Dendritic cell treated with granulocyte-macrophage colony-stimulating factor and Interleukin-4, amounts not matched to agents 40 ng/mL and 50 ng/mL, for 4 days (primary cell): ENCODE measurements at regions not wholly inside any gene's neighbourhood (a gene's known extent, or its start where the extent isn't known, plus 50 kb on each side); places are given as distances from the start of the nearest gene placed in this dataset.
"Not testable (repeated sequence)": the region's sequence is repeated elsewhere in the genome, so short reads cannot be mapped to it uniquely, and the experiment has no call there.

Experiments used
- H3K27ac Mint-ChIP-seq: one replicate; pipeline ENCODE4 v1.8.0; 2022; ENCODE audit warnings: mild to moderate bottlenecking, mixed read lengths
- H3K27me3 Mint-ChIP-seq: one replicate; pipeline ENCODE4 v1.8.0; 2022; ENCODE audit warnings: mild to moderate bottlenecking, mixed read lengths
- H3K36me3 Mint-ChIP-seq: one replicate; pipeline ENCODE4 v1.8.0; 2022; ENCODE audit warnings: low read depth, mixed read lengths
- H3K4me1 Mint-ChIP-seq: one replicate; pipeline ENCODE4 v1.8.0; 2022; ENCODE audit warnings: low read depth, mixed read lengths
- H3K4me3 Mint-ChIP-seq: one replicate; pipeline ENCODE4 v1.8.0; 2022; ENCODE audit warnings: mild to moderate bottlenecking, moderate library complexity, mixed read lengths
- H3K9me3 Mint-ChIP-seq: one replicate; pipeline ENCODE4 v1.8.0; 2022; ENCODE audit warnings: mixed read lengths
- intact Hi-C: fragments of 100-400 bp; cut with micrococcal nuclease; formaldehyde crosslinking; loops from one replicate; pipeline ENCODE4 v1.15.0; 2022

DNA sequence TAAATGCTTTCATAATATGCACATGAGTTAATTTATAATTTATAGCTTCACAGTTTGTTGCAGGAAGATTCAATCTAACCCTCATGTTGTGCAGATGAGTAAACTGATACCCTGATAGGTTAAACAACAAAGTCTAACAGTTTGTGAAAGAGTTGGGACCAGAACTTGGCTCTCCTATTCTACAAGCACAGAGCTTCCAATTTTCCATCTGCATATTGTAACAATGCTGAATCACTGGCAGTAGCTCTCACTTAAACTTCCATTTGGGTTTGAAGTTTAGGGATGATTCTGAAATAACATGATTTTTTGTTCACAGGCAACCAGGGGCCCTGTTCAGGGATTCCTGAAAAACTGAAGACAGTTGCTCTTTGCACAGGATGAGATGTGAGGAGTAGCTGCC, 179.3 kb downstream of the XPNPEP1 start:
- Mint-ChIP-seq H3K36me3 (no peaks in the 10 kb centered on the region), H3K27me3 (no peaks in the 10 kb centered on the region), H3K4me3 (no peak overlapping the region), H3K4me1 (no peaks in the 10 kb centered on the region), H3K27ac (no peak overlapping the region), H3K9me3 (no peaks in the 10 kb centered on the region)
- intact Hi-C loops = no loop called here

DNA sequence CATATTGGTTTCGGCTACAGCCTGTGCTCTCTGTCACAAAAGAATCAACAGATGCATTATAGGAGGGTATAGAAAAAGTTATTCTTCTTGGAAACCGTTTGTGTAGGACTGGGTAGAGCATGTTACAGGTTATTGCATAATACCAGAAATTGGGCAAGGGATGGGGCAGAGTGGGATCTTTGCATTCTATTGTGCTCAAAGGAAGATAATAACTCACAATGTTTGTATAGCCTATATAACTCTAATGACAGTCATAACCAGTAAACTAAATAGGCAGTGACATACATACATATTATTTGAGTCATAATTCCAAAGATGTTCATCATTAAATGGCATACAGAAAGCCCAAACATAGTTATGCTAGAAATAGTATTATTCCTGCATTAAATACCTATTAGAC, 179.7 kb downstream of the XPNPEP1 start:
- Mint-ChIP-seq H3K4me3 (no peak overlapping the region), H3K4me1 (no peaks in the 10 kb centered on the region), H3K9me3 (no peaks in the 10 kb centered on the region), H3K36me3 (no peaks in the 10 kb centered on the region), H3K27ac (no peak overlapping the region), H3K27me3 (no peaks in the 10 kb centered on the region)
- intact Hi-C loops = no loop called here

DNA sequence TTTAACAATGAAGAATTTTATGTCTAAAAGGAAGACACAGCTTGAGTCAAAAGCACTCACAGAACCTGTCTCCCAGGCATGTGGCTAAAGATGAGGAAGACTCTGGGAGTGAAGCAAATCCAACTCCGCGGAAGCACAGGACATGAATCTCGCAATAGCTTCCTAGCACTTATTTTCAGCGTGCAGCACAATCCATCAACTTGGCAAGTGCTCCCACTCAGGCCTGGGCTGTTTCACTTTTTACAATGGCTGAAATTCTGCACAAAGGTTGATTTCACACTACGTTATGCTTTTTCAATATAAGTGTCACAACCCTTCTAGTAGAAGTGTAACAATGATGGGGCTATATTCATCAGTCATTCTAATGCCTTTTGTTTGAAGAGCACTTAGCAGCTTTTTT, 180.2 kb downstream of the XPNPEP1 start:
- no peaks in the 10 kb centered on the region for H3K27me3 Mint-ChIP-seq
- H3K27ac Mint-ChIP-seq = no peak overlapping the region
- intact Hi-C loops = no loop called here
- H3K36me3 Mint-ChIP-seq = no peaks in the 10 kb centered on the region
- no peak overlapping the region for H3K4me3 Mint-ChIP-seq
- no peaks in the 10 kb centered on the region for H3K4me1 Mint-ChIP-seq
- H3K9me3 Mint-ChIP-seq = no peaks in the 10 kb centered on the region

DNA sequence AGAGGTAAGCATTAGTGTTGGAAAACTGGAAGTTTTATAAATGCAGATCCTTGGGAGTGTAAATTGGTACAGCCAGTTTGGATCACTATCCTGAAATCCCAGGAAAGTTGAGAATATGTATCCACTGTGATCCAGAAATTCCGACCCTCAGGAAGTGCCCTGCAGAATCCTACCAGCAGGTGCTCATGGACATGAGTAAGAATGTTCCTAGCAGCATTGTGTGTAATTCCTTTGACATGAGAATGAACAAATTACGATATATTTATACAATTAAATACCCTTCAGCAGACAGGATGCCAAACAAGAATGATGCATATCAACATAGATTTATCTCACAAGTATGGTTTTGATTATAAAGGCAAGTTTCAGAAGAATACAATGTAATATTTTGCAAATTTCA, 181.6 kb downstream of the XPNPEP1 start:
- H3K9me3 Mint-ChIP-seq = no peaks in the 10 kb centered on the region
- H3K27me3 Mint-ChIP-seq = no peaks in the 10 kb centered on the region
- H3K4me1 Mint-ChIP-seq = no peaks in the 10 kb centered on the region
- intact Hi-C loops = no loop called here
- H3K4me3 Mint-ChIP-seq = no peak overlapping the region
- H3K27ac Mint-ChIP-seq = no peak overlapping the region
- no peaks in the 10 kb centered on the region for H3K36me3 Mint-ChIP-seq

DNA sequence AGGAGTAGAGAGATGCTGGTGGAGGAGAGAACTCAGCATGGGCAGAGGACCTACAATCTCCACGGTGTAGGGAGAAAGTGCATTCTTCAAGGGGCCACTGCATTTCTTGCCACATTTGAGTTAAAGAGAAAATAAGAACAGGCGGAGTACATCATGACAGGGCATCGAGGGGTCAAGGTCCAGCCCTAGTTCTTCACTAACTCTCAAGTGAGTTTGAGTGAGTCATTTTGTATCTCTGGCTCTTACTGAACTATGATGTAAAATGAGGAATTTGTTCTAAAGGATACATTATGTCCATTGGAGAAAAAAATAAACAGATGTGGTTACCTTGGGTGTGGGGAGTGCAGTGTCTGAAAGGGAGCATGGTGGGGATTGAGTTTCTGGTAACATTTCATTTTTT, 182.9 kb downstream of the XPNPEP1 start:
- intact Hi-C loops = no loop called here
- Mint-ChIP-seq H3K36me3 (no peaks in the 10 kb centered on the region), H3K4me1 (no peaks in the 10 kb centered on the region), H3K27me3 (no peaks in the 10 kb centered on the region), H3K27ac (no peak overlapping the region), H3K9me3 (no peaks in the 10 kb centered on the region), H3K4me3 (no peak overlapping the region)

DNA sequence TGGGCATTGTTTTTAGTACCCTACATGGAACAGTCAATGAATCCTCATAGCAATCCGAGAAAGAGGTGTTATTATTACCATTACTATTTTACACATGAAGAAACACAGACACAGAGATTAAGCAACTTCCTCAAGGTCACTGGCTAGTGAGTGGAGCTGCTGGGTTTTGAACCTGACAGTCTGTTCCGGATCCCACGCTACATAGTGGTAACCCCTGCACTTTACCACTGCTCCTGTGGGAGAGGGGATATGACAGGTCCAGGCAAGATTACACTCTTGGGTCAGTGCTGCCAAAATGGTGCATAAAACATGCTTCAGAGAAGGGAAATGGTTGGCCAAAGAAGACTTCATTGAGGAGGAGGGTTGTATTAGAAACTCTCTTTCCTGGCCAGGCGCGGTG, 185.7 kb downstream of the XPNPEP1 start:
- intact Hi-C loops = no loop called here
- H3K36me3 Mint-ChIP-seq = no peaks in the 10 kb centered on the region
- H3K4me1 Mint-ChIP-seq = no peaks in the 10 kb centered on the region
- no peaks in the 10 kb centered on the region for H3K9me3 Mint-ChIP-seq
- no peak overlapping the region for H3K27ac Mint-ChIP-seq
- H3K4me3 Mint-ChIP-seq = no peak overlapping the region
- no peaks in the 10 kb centered on the region for H3K27me3 Mint-ChIP-seq

DNA sequence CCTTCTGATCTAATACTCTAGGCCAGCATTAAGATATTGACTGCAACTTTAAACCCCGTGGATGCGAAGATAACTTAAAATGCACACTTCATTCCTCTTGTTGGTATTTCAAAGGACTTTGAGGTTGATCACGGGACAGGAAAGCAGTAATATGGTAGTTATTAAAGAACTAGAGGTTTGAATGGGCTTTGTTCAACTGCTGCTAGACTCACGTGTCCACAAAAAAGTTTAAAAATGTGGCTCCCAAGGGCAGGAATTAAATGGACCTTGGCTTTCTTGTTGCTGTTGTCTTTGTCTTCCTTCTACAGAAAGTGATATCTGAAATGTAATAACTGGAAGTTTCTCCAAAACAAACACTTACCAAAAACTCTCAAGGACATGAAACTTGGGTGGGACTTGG, 186.3 kb downstream of the XPNPEP1 start:
- H3K4me1 Mint-ChIP-seq = no peaks in the 10 kb centered on the region
- H3K27ac Mint-ChIP-seq = no peak overlapping the region
- intact Hi-C loops = no loop called here
- no peaks in the 10 kb centered on the region for H3K27me3 Mint-ChIP-seq
- H3K36me3 Mint-ChIP-seq = no peaks in the 10 kb centered on the region
- no peaks in the 10 kb centered on the region for H3K9me3 Mint-ChIP-seq
- no peak overlapping the region for H3K4me3 Mint-ChIP-seq

DNA sequence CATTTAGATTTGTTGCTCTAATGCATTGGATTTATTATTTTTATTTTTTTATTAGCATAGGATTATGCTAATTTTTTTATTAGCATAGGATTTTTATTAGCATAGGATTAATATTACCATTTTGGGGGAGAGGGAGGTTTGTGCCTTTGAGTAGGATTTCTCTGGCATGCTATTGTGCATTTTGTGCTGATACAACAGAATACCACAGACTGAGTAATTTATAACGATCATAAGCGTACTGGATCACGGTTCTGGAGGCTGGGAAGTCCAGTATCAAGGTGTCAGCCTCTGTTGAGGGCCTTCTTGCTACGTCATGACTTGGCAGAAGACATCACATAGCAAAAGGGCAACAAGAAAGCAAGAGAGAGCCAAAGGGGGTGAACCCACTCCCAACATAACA, 187.5 kb downstream of the XPNPEP1 start:
- no peaks in the 10 kb centered on the region for H3K9me3 Mint-ChIP-seq
- no peaks in the 10 kb centered on the region for H3K36me3 Mint-ChIP-seq
- H3K4me1 Mint-ChIP-seq = no peaks in the 10 kb centered on the region
- H3K4me3 Mint-ChIP-seq = no peak overlapping the region
- intact Hi-C loops = no loop called here
- H3K27me3 Mint-ChIP-seq = no peaks in the 10 kb centered on the region
- H3K27ac Mint-ChIP-seq = no peak overlapping the region

DNA sequence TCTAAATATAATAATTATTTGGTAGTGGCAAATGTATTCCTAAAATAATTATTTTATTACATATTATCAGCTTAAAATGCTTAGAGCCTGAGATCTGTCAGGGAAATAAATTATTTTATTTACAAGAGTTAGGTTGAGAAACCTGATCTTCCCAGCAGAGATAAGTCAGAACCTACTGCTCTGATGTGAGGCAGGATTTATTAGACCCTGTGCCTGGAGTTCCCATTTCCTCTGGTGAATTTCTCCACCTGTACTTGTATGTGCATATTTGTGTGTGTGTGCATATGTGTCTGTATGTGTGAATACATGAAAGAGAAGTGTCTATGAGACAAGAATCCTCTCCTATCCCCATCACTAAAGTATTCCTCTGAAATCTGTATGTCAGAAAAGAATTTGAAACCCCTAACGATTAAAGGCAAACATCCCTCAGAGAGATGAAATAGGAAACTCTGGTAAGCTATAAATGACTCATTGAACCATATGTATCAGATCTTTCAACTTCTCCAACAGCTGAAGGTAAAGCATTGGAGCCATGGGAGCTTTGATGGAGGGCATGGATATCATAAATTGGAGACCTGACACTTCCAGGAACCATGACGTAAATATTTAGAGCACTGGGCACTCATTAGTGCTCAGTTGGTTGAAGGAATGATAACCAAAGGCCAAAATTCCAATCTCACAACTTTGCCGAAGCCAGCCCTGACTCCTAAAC, 190.9 kb downstream of the XPNPEP1 start:
- Mint-ChIP-seq H3K9me3 (no peaks in the 10 kb centered on the region), H3K4me1 (no peaks in the 10 kb centered on the region)
- intact Hi-C loops = no loop called here

DNA sequence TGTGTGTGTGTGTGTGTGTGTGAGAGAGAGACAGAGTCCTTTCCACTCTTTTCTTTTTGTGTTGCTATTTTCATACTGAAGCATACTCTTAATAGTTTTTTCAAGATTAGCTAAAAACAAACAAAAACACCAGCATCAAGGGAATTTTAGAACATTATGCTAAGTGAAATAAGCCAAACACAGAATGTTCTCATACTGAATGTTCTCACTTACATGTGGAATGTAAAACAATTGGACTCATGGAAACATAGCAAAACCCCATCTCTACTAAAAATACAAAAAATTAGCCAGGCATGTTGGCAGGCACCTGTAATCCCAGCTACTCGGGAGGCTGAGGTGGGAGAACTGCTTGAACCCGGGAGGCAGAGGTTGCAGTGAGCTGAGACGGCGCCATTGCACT, 193.4 kb downstream of the XPNPEP1 start:
- H3K36me3 Mint-ChIP-seq, H3K9me3 Mint-ChIP-seq, H3K27ac Mint-ChIP-seq, H3K4me3 Mint-ChIP-seq, intact Hi-C loops, H3K27me3 Mint-ChIP-seq, H3K4me1 Mint-ChIP-seq: not testable (repeated sequence)

More for the DNA sequence above, 190.9 kb downstream of the XPNPEP1 start:
- H3K27me3 Mint-ChIP-seq = no peaks in the 10 kb centered on the region
- no peak overlapping the region for H3K27ac Mint-ChIP-seq
- no peak overlapping the region for H3K4me3 Mint-ChIP-seq
- no peaks in the 10 kb centered on the region for H3K36me3 Mint-ChIP-seq

DNA sequence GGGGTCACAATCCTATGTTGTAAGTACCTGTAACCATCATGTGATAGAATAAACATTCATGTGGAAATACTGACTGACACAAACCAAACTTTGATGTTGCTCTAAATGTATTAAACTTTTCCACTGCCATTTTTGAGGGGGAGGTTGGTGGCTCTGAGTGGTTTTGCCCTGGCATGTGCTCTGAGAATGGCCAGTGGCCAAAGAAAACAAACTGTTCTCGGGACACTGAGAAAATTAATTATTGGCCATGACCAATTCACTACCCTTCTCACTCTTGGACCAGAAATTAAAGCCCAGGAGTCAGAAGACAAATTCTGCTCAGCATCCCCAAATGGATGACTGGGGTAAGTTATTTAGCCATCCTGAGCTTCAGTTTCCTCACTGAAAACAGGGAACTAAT, 195.9 kb downstream of the XPNPEP1 start:
- H3K9me3 Mint-ChIP-seq = no peaks in the 10 kb centered on the region
- no peak overlapping the region for H3K4me3 Mint-ChIP-seq
- H3K36me3 Mint-ChIP-seq = no peaks in the 10 kb centered on the region
- H3K27me3 Mint-ChIP-seq = no peaks in the 10 kb centered on the region
- intact Hi-C loops = no loop called here
- H3K4me1 Mint-ChIP-seq = no peaks in the 10 kb centered on the region
- no peak overlapping the region for H3K27ac Mint-ChIP-seq

DNA sequence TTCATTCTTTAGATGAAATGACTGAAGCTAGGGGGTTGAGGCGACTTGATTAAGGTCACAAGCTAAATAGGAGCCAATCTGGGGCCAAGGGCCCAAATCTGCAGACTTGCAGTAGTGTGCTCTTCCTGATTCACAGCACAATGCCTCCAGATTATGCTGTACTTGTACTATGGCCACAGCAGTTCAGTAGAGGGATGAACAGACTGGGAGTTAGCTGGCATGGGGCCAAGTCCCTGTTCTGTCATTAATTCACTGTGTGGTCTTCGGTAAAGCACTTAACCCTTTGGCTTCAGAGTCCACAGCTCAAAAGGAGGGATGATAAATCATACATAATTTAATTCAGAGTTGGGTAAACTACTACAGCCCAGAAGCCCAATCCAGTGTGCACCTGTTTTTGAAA, 196.8 kb downstream of the XPNPEP1 start:
- Mint-ChIP-seq H3K27ac (no peak overlapping the region), H3K4me3 (no peak overlapping the region), H3K4me1 (no peaks in the 10 kb centered on the region), H3K27me3 (no peaks in the 10 kb centered on the region), H3K9me3 (no peaks in the 10 kb centered on the region), H3K36me3 (no peaks in the 10 kb centered on the region)
- intact Hi-C loops = no loop called here

DNA sequence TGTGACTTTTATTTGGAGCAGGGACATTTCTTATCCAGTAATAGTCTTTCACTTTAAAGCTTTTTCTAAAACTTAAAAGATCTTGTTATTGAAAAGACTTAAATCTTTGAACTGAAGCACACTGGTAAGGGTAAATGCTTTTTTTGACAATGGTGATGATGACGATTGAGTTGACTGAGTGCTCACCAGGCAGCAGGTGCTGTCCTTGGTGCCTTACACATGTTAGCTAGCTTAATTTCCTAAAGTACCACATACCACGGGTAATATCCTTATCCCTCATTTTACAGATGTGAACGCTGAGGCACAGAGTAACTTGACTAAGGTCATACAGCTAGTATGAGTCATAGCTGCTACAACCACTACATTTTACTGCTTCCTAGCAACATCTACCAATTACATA, 200.0 kb downstream of the XPNPEP1 start:
- no peaks in the 10 kb centered on the region for H3K9me3 Mint-ChIP-seq
- no peaks in the 10 kb centered on the region for H3K27me3 Mint-ChIP-seq
- intact Hi-C loops = no loop called here
- no peak overlapping the region for H3K4me3 Mint-ChIP-seq
- no peak overlapping the region for H3K27ac Mint-ChIP-seq
- H3K4me1 Mint-ChIP-seq = no peaks in the 10 kb centered on the region
- H3K36me3 Mint-ChIP-seq = no peaks in the 10 kb centered on the region

DNA sequence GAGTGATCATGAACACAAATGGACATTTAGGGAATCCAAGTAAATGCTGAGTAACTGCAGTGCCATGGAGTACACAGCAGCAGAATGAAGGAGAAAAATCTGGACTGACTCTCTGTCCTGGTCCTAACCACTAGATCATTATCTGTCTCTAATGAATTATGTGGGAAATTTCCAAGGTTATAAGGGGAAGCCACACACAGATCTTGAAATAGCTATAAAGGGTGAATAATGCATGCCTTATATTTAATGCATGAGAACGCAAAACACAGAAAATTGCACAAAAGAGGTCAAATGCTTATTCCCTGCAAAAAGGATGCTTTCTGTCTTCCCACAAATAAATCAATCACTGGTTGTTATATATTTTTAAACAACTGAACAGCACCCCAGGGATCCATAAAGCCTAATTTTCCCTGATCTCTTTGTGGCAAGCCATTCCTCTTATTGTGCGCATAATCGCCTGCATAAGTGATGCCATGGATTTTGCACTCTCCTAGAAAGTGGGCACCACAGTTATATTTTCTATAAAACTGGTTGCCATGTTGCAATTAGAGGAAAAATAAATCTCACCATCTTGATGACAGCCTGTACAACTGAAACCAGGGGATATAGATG, 201.8 kb downstream of the XPNPEP1 start:
- H3K4me1 Mint-ChIP-seq = no peaks in the 10 kb centered on the region
- no peaks in the 10 kb centered on the region for H3K9me3 Mint-ChIP-seq
- no peaks in the 10 kb centered on the region for H3K27me3 Mint-ChIP-seq
- intact Hi-C loops = no loop called here
- H3K36me3 Mint-ChIP-seq = no peaks in the 10 kb centered on the region
- H3K27ac Mint-ChIP-seq = no peak overlapping the region
- H3K4me3 Mint-ChIP-seq = no peak overlapping the region

DNA sequence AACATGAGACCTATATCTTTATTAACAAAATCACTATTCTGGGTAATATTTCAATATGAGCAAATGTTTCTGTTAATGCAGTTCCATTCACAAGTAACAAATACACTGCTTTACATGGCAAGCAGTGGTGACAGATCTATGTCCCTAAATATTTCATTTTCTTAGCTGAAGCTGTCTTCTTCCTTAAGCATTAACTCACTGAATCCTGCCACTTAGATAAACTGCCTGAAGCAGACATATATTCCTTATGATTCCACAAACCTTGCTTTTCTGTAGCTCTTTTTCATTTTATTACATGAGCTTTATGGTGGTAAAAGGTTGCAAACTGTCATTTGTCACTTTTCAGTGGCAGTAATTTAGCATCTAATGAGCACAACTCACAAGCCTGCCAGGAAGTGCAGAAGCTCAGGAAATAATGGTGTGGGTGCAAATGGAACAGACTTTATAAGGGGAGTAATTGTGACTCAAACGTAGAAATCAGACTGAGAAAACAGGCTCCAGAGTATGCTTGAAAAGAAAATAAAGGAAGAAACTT, 217.2 kb downstream of the XPNPEP1 start:
- Mint-ChIP-seq H3K4me3 (no peak overlapping the region), H3K9me3 (peaks cover 27% of the 10 kb centered on the region), H3K36me3 (no peaks in the 10 kb centered on the region), H3K4me1 (no peaks in the 10 kb centered on the region), H3K27ac (no peak overlapping the region), H3K27me3 (no peaks in the 10 kb centered on the region)
- intact Hi-C loops = no loop called here
